ENCODE measurements at regions not wholly inside any gene's neighbourhood (a gene's known extent, or its start where the extent isn't known, plus 50 kb on each side); places are given as distances from the start of the nearest gene placed in this dataset.
A peak's percentile ranks its signal among the peaks of the same experiment; 100 is the strongest.
"Not testable (repeated sequence)": the region's sequence is repeated elsewhere in the genome, so short reads cannot be mapped to it uniquely, and the experiment has no call there.

DNA sequence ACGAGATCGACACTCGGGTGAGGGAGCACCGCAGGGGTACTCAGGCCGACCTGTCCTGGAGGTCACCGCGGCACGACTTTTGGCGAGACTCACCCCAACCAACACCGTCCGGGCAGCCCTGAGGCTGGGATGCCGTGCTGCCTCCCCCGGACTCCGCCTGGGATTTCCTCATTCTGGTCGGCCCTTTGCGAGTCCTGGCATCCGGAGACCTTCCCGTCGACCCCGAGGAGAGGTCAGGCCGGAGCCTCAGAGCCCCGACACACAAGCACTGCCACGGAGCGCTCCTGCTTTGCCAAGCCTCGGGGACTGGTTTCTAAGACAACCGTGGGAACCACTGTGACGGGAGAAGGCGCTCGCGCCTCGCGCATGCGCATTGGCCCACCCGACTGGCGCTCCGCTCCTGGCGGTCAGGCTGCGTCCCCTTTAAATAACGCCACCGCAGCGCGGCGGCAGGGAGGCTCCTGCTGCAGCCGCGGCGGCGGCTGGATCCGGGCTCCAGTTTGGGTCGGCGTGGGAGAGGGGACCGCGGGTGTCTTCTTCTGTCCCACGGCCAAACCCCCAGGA is 166.4 kb upstream of the ZNF337 start:
- peak; percentile 81 to 85 for DNase-seq

DNA sequence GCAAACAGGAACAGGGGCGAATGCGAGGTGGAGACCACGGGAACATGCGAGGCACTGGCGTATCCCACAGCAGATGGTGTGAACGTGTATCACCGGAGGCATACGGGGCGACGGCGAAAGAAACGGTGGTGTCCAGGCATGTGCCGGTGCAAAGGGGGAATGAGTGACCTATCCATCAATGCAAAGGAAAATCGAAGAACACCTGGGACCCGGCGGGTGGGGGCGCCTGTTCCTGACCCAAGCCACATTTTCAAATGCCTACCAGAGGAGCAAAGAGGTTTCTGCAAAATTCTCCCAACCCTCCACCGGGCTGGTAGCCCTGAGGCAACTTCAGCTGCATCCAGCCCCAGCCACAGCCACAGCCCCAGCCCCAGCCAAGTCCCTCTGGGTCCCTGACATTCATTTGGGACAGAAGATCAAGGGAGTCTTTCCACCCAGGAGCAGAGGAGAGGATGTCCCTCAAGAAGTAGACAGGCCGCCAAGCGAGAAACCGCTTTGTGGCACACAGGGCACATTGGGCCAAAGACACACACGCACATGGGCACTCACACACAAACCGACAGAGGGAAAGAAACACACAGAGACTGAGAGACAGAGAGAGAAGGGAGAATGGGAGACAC is 164.0 kb upstream of the ZNF337 start:
- DNase-seq: no peak

DNA sequence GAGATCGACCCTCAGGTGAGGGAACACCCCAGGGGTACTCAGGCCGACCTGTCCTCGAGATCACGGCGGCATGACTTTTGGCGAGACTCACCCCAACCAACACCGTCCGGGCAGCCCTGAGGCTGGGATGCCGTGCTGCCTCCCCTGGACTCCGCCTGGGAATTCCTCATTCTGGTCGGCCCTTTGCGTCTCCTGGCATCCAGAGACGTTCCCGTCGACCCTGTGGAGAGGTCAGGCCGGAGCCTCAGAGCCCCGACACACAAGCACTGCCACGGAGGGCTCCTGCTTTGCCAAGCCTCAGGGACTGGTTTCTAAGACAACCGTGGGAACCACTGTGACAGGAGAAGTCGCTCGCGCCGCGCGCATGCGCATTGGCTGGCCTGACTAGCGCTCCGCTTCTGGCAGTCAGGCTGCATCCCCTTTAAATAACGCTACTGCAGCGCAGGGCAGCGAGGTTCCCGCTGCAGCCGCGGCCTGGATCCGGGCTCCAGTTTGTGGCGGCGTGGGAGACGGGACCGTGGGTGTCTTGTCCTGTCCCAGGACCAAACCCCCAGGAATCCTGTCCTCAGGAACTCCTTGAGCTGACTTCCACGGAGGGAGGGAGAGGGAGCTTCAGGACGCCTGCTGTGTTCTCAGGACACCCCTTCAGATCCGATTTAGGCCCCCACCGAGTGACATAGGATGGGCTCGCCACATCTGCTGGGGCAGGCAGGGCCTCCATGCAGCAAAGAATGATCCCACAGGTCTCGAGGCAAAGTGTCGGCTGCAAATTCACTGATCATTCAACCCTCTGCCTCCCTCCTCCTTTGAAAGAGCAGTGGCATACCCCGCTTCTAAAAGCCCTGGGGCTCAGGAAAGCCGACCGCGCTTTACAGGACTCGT is 163.2 kb upstream of the ZNF337 start:
- peak; percentile 78 to 79 for DNase-seq

DNA sequence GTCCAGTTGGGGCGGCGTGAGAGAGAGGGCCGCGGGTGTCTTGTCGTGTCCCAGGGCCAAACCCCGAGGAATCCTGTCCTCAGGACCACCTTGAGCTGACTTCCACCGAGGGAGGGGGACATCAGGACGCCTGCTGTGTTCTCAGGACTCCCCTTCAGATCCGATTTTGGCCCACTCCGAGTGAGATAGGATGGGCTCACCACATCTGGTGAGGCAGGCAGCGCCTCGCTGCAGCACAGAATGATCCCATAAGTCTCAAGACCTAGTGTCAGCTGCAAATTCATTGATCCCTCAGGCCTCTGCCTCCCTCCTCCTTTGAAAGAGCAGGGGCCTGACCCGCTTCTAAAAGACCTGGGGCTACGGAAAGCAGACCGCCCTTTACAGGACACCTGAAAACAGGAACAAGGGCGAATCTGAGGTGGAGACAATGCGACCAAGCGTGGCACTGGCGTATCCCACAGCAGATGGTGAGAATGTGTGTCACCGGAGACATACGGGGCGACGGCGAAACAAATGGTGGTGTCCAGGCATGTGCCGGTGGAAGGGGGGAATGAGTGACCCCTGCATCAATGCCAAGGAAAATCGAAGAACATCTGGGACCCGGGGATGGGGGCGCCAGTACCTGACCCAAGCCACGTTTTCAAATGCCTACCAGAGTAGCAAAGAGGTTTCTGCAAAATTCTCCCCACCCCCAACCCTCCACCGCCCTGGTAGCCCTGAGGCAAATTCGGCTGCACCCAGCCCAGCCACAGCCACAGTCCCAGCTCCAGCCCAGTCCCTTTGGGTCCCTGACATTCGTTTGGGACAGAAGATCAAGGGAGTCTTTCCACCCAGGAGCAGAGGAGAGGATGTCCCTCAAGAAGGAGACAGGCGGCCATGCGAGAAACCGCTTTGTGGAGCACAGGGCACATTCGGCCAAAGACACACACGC is 162.1 kb upstream of the ZNF337 start:
- no peak for DNase-seq

DNA sequence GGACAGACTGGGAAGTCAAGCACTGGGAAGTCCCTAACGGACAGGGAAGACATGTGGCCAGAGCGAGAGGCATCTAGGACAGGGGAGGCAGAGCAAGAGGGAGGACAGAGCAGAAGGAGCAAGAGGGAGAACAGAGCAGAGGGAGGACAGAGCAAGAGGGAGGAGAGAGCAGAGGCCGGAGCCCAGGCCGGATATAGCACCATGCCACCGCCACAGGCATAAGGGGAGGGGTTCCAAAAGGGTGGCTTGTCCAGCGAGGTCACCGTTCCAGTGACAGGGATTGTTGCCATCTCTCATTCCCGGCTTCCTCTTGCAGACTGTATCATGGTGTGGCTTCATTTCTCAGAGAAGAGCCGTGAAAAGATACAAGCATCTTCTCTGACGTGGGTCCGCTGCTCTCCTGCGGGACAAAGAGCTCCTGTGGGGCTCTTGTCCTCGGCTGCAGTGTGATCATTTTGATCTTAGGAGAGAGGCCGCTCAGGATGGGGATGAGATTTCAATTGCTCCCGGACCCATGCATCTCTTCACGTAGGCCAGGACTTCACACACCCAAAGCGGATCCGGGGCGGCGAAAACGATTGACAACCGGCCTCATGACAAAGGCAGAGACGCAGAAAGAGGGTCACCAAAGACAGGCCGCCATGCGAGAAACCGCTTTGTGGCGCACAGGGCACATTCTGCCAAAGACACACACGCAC is 160.6 kb upstream of the ZNF337 start:
- not testable (repeated sequence) for DNase-seq

DNA sequence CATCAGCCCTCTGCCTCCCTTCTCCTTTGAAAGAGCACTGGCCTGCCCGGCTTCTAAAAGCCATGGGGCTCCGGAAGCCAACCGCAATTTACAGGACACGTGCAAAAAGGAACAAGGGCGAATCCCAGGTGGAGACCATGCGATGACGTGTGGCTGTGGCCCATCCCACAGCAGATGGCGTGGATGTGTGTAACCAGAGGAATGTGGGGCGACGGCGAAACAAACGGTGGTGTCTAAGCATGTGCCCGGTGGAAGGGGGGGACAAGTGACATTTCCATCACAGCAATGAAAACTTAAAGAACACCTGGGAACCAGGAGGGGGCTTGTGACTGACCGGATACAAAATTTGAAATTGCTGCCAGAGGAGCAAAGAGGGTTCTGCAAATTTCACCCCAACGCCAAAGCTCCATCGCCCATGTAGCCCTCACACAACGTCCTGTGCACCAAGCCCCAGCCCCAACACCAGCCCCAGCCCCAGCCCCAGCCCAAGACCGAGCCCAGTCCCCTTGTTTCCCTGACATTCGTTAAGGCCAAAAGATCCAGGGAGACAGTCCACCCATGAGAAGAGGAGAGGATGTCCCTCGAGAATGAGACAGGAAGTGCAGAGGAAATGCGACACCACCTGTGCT is 159.7 kb upstream of the ZNF337 start:
- DNase-seq: no peak

DNA sequence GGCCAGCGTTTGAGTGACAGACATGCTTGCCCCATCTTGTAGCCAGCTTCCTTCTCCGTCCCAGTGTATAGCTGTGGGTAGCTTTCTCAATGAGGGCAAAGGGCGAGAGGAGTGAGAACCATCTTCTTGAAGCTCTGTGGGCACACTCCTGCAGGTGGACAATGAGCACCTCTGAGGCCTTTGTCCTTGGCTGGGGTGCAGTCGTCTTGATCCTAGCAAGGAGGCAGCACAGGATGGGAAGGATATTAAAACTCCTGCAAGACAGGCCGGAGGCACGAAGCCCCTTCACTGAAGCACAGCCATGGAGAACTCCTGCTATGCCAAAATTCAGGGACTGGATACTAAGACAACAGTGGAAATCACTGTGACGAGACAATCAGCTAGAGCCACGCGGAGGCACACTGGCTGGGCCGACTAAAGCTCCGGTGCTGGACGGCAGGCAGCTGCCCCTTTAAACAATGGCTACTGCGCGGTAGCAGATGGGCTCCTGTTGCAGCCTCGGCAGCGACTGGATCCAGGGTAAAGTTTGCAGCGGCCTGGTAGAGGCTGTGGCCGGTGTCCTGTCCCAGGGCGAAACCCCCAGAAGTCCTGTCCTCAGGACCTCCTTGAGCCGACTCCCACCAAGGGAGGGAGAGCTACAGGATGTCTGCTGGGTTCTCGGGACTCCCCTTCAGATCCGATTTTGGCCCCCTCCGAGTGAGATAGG is 159.0 kb upstream of the ZNF337 start:
- not testable (repeated sequence) for DNase-seq

DNA sequence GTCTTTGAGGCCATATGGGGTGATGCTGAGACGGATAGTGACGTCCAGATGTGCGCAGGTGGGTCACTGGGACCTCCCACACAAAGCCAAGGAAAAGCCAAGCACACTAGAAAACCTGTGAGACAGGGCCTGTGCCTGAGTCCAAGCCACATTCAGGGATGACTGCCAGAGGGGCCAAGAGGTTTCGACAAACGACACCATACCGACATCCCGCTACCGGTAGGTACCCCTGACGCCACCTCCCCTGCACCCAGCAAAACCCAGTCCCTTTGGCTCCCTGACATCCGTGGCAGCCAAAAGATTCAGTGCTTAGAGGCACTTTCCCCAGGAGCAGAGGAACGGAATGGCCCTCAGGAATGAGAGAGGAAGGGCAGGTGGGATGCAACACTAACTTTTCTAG is 158.0 kb upstream of the ZNF337 start:
- not testable (repeated sequence) for DNase-seq

DNA sequence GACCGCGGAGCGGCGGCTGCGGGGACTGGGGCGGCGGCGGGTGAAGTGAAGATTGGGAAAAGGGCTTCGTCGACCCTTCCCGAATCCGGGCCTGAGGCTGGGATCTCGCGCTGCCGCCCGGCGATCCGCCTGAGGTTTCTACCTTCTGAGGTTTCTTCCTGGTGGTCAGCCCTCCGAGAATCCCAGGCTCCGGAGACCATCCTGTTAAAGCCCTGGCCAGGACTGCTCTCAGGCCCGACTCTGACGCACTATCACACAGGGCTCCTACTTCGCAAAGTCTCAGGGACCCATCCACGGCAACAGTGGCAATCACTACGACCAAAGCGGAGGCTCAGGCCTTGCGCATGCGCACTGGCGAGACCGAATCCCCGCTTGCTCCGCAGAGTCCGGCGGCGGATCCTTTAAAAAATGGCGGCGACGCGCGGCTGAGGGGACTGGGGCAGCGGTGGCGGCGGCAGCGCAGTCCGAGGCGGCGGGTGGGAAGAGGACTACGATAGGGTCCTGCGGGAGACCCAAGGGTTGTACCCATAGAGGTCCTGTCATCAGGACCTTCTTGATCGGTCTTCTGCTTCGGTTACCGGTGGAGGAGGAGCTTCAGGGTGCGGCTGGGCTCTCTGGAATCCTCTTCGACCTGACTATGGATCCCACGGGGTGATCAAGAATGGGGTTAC is 157.2 kb upstream of the ZNF337 start:
- DNase-seq: peak; percentile 79 to 84

DNA sequence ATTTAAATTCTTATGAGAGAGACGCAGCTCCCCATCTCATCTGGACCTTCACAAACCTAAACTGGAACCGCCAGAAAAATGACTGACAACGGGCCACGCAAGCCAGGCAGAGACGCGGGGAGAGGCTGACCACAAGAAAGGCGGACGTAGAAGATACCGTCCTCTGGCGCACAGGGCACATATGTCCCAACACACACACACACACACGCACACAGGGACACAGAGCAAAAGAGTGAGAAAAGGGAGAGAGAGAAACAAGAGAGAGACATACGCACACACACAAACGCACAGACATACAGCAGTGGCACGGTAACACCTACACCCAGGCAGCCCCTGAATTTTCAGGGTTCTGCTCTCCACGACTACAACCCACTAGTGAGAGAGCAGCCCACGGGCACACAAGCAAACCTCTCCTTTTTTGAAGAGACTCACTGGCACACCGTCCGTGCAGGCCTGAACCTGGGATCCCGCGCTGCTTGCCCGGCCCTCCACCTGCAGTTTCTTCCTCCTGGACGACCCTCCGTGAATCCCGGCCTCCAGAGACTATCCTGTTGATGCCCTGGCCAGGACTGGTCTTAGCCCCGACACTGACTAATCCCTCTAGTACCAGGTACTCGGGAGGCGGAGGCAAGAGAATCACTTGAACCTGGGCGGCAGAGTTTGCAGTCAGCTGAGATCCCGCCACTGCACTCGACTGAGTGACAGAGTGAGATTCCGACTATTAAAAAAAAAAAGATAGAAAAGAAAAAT is 156.5 kb upstream of the ZNF337 start:
- not testable (repeated sequence) for DNase-seq

DNA sequence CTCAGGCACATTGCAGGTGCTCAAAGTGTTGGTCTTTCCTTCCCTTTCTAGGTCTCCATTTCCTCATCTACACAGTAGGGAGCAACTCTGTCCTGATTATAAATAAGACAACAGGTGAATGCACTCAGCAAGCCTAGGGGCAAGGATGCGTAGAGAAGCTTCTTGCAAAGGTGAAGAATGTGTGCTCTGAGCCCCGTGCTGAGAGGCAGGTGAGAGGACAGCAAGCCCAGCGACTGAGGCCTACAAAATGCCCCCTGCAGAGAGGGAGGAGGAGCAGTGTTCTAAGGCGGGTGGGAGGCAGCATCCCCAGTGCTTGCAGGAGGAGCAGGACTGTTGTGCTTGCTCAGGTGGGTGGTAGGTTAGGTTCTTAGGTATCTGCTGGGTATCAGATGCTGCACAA is 153.5 kb upstream of the ZNF337 start:
- not testable (repeated sequence) for DNase-seq

DNA sequence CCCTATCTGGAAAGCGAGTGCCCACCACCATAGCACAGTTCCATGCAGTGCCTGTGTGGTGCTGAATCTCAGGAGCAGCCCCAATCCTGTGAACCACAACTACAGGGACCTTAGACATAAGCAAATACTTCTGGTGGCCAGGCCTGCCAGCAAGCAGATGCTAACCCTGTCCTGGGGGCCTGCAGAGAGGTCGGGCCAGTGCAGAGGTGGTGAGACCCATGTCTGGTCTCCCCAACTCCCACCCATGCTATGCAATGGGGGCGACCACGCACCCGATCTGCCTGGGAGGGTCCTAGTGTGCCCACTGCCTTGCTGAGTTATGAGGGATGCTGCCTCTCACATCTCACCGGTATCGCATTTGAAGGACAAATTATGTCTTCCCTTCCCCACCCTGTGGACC is 151.6 kb upstream of the ZNF337 start:
- DNase-seq: no peak

DNA sequence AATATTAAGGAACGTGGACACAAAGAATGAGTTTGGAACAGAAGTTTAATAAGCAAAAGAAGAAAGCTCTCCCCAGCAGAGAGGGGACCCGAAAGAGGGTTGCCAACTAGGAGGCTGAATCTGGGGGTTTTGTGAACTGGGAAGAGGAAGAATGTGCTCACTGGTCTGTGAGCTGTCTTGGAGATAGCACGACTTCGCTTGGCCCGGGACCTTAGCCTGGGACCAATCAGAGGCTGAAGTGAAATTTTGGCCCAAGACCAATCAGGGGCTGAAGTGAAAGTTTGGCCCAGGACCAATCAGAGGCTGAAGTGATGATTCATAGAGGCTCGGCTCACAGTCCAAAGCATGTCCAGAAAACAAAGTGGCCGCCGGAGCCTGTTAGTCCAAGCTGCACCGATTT is 148.0 kb upstream of the ZNF337 start:
- not testable (repeated sequence) for DNase-seq

DNA sequence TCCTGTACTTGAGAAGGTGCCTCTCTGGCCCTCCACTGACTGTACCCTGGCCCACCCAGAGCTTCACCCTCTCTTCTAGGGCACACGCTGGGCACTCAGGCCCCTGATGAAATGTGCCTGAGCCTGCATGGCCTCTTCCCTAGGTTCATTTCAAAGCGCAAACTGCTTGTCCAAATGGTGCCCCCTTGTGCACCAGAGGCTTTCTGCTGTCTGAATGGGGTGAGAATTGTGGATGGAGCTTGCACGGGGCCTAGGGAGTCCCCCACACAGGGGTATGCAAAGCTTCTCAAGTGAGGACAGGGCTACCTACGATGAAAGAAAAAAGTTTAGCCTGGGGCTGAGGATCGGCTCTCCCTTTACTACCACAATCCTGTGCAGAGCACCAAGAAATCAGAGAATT is 116.9 kb upstream of the ZNF337 start:
- not testable (repeated sequence) for DNase-seq

DNA sequence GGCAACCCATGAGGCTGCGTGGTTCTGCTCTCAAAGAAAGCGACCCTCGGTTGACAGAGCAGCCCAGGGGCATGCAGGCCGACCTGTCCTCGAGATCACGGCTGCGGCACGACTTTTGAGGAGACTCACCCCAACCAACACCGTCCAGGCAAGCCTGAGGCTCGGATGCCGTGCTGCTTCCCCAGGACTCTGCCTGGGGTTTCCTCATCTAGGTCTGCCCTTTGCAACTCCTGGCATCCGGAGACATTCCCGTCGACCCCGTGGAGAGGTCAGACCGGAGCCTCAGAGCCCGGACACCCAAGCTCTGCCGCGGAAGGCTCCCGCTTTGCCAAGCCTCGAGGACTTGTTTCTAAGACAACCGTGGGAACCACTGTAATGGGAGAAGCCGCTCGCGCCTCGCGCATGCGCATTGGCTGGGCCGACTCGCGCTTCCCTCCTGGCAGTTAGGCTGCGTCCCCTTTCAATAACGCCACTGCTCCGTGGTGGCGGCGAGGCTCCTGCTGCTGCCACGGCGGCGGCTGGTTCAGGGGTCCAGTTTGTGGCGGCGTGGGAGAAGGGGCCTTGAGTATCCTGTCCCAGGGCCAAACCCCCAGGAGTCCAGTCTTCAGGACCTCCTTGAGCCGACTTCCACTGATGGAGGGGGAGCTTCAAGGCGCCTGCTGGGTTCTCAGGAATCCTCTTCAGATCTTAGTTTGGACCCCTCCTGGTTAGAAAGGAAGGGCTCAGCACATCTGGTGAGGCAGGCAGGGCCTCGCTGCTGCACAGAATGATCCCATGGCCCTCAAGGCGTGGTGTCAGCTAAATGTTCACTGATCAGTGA is 101.7 kb upstream of the ZNF337 start:
- not testable (repeated sequence) for DNase-seq

DNA sequence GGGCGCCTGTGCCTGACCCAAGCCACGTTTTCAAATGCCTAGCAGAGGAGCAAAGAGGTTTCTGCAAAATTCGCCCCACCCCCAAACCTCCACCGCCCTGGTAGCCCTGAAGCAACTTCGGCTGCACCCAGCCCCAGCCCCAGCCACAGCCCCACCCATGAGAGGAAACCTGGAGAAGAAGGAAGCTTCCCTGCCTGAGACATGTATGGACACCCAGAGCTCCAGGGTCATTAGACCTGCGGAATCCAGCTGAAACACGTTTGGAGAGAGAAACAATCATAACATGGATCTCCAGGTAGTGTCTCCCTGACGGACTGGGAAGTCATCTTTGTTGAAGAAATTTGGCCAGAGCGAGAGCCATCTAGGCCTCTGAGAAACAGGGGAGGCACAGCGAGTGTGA is 100.4 kb upstream of the ZNF337 start:
- DNase-seq: not testable (repeated sequence)

DNA sequence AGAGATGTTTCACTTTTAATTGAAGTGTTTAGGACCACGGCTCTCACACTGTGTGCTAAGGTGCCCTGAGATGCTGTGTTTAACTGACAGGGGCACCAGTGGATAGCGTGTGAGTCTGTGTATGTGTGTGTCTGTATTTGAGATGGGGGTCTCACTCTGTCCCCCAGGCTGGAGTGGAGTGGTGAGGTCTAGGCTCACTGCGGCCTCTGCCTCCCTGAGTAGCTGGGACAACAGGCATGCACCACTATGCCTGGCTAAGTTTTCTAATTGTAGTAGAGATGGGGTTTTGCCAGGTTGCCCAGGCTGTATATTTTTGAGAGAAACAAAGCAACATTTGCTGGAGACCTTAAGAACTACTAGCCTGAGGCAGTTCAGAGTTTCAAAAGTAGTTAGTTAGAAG is 80.6 kb upstream of the ZNF337 start:
- not testable (repeated sequence) for DNase-seq

DNA sequence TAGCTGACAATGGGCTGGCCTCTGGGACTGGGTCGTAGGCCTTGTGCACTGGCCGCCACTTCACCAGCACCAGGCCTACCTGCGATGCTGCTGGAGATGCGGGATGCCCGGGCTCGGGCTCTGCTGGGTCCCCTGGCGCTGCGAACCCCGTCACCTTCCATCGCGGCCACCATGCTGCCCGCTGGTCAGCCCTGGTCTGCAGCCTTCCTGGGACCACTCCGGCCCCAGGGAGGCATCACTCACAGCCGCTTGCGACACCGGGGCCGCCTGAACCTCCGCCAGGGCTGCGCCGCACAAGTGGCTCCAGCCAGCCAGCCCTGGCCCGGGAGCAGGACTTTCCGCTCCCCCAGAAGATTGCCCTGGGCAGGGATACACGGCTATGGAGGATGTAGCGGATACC is 78.1 kb upstream of the ZNF337 start:
- DNase-seq: not testable (repeated sequence)

DNA sequence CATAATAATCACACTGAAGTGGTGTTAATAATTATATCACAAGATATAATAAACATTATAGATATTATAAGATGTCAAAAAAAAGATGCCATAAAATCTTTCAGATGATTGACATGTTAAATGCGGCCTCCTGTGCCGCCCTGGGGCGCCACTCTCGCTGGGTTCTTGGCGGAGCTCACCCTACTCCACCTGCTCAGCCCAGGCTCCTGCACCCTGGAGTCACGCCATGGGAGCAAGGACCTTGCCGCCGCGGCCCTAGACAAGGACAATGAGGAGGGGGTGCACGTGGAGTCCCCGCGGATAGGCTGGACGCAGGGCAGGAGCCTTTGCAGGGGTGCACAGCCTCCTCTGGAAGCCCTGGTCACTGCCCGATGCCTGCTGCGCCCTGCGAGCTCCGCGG is 77.5 kb upstream of the ZNF337 start:
- not testable (repeated sequence) for DNase-seq
